ENCODE measurements at regions not wholly inside any gene's neighbourhood (a gene's known extent, or its start where the extent isn't known, plus 50 kb on each side); places are given as distances from the start of the nearest gene placed in this dataset.
"Not testable (repeated sequence)": the region's sequence is repeated elsewhere in the genome, so short reads cannot be mapped to it uniquely, and the experiment has no call there.

DNA sequence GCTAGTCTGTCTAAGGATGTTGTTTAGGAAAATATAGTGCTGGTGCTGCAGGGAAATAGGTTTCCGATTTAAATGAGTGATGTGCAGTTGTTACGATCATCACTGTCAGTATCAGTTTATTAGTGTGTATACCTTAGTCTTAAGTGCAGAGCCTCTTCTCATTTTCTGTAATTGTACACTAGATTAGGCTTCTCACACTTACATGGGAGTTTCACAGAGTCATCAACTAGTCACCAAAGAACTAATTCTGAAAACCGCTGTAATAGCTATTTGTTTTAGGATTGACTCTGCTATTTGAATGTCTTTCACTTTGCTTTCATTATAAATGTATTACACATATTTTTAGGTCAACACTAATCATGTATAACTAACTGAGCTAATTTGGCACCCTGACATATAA is 99.8 kb upstream of the ZEB2 start:
- no peaks in the 10 kb centered on the region for H3K27me3 ChIP-seq (replicated peaks in 2 of 5; ENCODE audit: control insufficient read depth in 4 of 5, insufficient read depth in 5 of 5, low read length in 4 of 5)
- WGBS (ENCODE audit: insufficient coverage): no CpG with 5 or more reads among the region's 3 CpGs
- H3K9me3 ChIP-seq (ENCODE audit: control extremely low read depth in 1 of 5, control insufficient read depth in 4 of 5, insufficient read depth in 2 of 5, low read depth in 1 of 5, low read length in 4 of 5): peaks cover 0 to 9% (median 2%) of the 10 kb centered on the region in 5 experiments
- no peaks in the 10 kb centered on the region for H3K4me1 ChIP-seq (ENCODE audit: control extremely low read depth in 1 of 4, control insufficient read depth in 4 of 4, insufficient read depth in 4 of 4, low read length in 3 of 4)
- ChIA-PET CTCF (interaction anchor here (0.9 to 1.8 kb wide), 2 partner anchors 15 to 20 kb away, joined by 3 to 4 read pairs; no protein-coding TSS in a partner anchor), POLR2A (no interaction called here)
- no peaks in the 10 kb centered on the region for H3K36me3 ChIP-seq (ENCODE audit: control insufficient read depth in 4 of 4, insufficient read depth in 4 of 4, low read length in 3 of 4)
- no peak for DNase-seq
- no peak overlapping the region for H3K27ac ChIP-seq (ENCODE audit: insufficient read depth in 1 of 2, low read depth in 1 of 2, low read length in 2 of 2, poor library complexity in 1 of 2, severe bottlenecking in 2 of 2)
- no peak overlapping the region for H3K4me3 ChIP-seq (ENCODE audit: control insufficient read depth in 1 of 7, extremely low read depth in 1 of 7, insufficient read depth in 4 of 7, low read depth in 2 of 7, low read length in 6 of 7)

DNA sequence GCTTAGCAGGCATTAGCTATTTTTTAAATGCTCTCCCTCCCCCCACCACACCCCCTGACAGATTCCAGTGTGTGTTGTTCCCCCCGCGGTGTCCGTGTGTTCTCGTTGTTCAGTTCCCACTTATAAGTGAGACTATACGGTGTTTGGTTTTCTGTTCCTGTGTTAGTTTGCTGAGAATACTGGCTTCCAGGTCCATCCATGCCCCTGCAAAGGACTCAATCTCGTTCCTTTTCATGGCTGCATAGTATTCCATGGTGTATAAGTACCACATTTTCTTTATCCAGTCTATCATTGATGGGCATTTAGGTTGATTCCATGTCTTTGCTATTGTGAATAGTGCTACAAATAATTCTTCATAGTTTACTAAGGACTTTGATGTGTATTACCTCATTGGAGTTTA is 97.3 kb upstream of the ZEB2 start:
- POLR2A ChIA-PET; H3K4me3 ChIP-seq (ENCODE audit: control insufficient read depth in 1 of 7, extremely low read depth in 1 of 7, insufficient read depth in 4 of 7, low read depth in 2 of 7, low read length in 6 of 7); H3K36me3 ChIP-seq (ENCODE audit: control insufficient read depth in 4 of 4, insufficient read depth in 4 of 4, low read length in 3 of 4); DNase-seq; H3K9me3 ChIP-seq (ENCODE audit: control extremely low read depth in 1 of 5, control insufficient read depth in 4 of 5, insufficient read depth in 2 of 5, low read depth in 1 of 5, low read length in 4 of 5); CTCF ChIA-PET; H3K27ac ChIP-seq (ENCODE audit: insufficient read depth in 1 of 2, low read depth in 1 of 2, low read length in 2 of 2, poor library complexity in 1 of 2, severe bottlenecking in 2 of 2); H3K4me1 ChIP-seq (ENCODE audit: control extremely low read depth in 1 of 4, control insufficient read depth in 4 of 4, insufficient read depth in 4 of 4, low read length in 3 of 4); H3K27me3 ChIP-seq (replicated peaks in 2 of 5; ENCODE audit: control insufficient read depth in 4 of 5, insufficient read depth in 5 of 5, low read length in 4 of 5): not testable (repeated sequence)
- WGBS (ENCODE audit: insufficient coverage): 100% methylated on average over 2 of the region's 6 CpGs

GRCh38 chr2:144615866-144616565 is 96.1 kb upstream of the ZEB2 start:
- POLR2A ChIA-PET: no interaction called here
- Histone ChIP-seq H3K27me3 (replicated peaks in 2 of 5; ENCODE audit: control insufficient read depth in 4 of 5, insufficient read depth in 5 of 5, low read length in 4 of 5) (no peaks in the 10 kb centered on the region), H3K4me3 (ENCODE audit: control insufficient read depth in 1 of 7, extremely low read depth in 1 of 7, insufficient read depth in 4 of 7, low read depth in 2 of 7, low read length in 6 of 7) (no peak overlapping the region), H3K9me3 (ENCODE audit: control extremely low read depth in 1 of 5, control insufficient read depth in 4 of 5, insufficient read depth in 2 of 5, low read depth in 1 of 5, low read length in 4 of 5) (peaks cover 0 to 2% (median 0%) of the 10 kb centered on the region in 5 experiments), H3K4me1 (ENCODE audit: control extremely low read depth in 1 of 4, control insufficient read depth in 4 of 4, insufficient read depth in 4 of 4, low read length in 3 of 4) (no peaks in the 10 kb centered on the region), H3K36me3 (ENCODE audit: control insufficient read depth in 4 of 4, insufficient read depth in 4 of 4, low read length in 3 of 4) (no peaks in the 10 kb centered on the region), H3K27ac (ENCODE audit: insufficient read depth in 1 of 2, low read depth in 1 of 2, low read length in 2 of 2, poor library complexity in 1 of 2, severe bottlenecking in 2 of 2) (no peak overlapping the region)
- WGBS (ENCODE audit: insufficient coverage): 30% methylated on average over 2 of the region's 5 CpGs
- peak in 2 of 3 donors; percentile 9 to 17 for DNase-seq
- CTCF ChIA-PET: no interaction called here

- ChIA-PET POLR2A (no interaction called here), CTCF (interaction anchor here (1.3 to 1.8 kb wide), 2 partner anchors 27 to 38 kb away, joined by 3 to 6 read pairs; no protein-coding TSS in a partner anchor)
- Histone ChIP-seq H3K27me3 (replicated peaks in 2 of 5; ENCODE audit: control insufficient read depth in 4 of 5, insufficient read depth in 5 of 5, low read length in 4 of 5) (no peaks in the 10 kb centered on the region), H3K9me3 (ENCODE audit: control extremely low read depth in 1 of 5, control insufficient read depth in 4 of 5, insufficient read depth in 2 of 5, low read depth in 1 of 5, low read length in 4 of 5) (no peaks in the 10 kb centered on the region), H3K36me3 (ENCODE audit: control insufficient read depth in 4 of 4, insufficient read depth in 4 of 4, low read length in 3 of 4) (no peaks in the 10 kb centered on the region), H3K27ac (ENCODE audit: insufficient read depth in 1 of 2, low read depth in 1 of 2, low read length in 2 of 2, poor library complexity in 1 of 2, severe bottlenecking in 2 of 2) (no peak overlapping the region), H3K4me3 (ENCODE audit: control insufficient read depth in 1 of 7, extremely low read depth in 1 of 7, insufficient read depth in 4 of 7, low read depth in 2 of 7, low read length in 6 of 7) (no peak overlapping the region), H3K4me1 (ENCODE audit: control extremely low read depth in 1 of 4, control insufficient read depth in 4 of 4, insufficient read depth in 4 of 4, low read length in 3 of 4) (peaks cover 0 to 20% (median 4%) of the 10 kb centered on the region in 4 experiments)
- DNase-seq: peak in 2 of 3 donors; percentile 57 to 60
- WGBS (ENCODE audit: insufficient coverage): 20% methylated on average over 1 of the region's 7 CpGs
These were observed 88.1 kb upstream of the ZEB2 start for GRCh38 chr2:144607891-144608521.

DNA sequence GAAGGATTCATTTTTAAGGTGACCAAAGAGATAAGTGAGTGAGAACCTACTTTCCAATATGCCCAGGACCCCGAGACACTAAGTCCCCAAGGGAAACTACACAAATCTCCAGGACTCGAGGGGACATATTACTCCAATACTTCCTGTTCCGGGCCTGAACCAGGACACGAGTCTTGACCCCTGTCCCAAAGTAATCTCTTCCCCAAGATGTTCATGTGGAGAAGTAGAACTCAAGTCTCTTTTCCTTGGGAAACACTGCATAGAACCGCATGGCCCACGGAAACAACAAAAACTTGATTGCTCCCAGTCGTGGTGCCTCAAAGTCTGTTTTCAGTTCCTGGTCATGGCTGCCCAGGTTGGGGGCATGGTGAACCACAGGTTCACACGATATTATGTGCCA is 87.2 kb upstream of the ZEB2 start:
- ChIA-PET POLR2A (no interaction called here), CTCF (interaction anchor here (1.3 kb wide), 1 partner anchor 26 kb away, joined by 3 read pairs; no protein-coding TSS in a partner anchor)
- Histone ChIP-seq H3K27ac (ENCODE audit: insufficient read depth in 1 of 2, low read depth in 1 of 2, low read length in 2 of 2, poor library complexity in 1 of 2, severe bottlenecking in 2 of 2) (no peak overlapping the region), H3K4me3 (ENCODE audit: control insufficient read depth in 1 of 7, extremely low read depth in 1 of 7, insufficient read depth in 4 of 7, low read depth in 2 of 7, low read length in 6 of 7) (no peak overlapping the region), H3K9me3 (ENCODE audit: control extremely low read depth in 1 of 5, control insufficient read depth in 4 of 5, insufficient read depth in 2 of 5, low read depth in 1 of 5, low read length in 4 of 5) (no peaks in the 10 kb centered on the region), H3K36me3 (ENCODE audit: control insufficient read depth in 4 of 4, insufficient read depth in 4 of 4, low read length in 3 of 4) (no peaks in the 10 kb centered on the region), H3K4me1 (ENCODE audit: control extremely low read depth in 1 of 4, control insufficient read depth in 4 of 4, insufficient read depth in 4 of 4, low read length in 3 of 4) (peaks cover 0 to 20% (median 4%) of the 10 kb centered on the region in 4 experiments), H3K27me3 (replicated peaks in 2 of 5; ENCODE audit: control insufficient read depth in 4 of 5, insufficient read depth in 5 of 5, low read length in 4 of 5) (no peaks in the 10 kb centered on the region)
- no peak for DNase-seq
- WGBS (ENCODE audit: insufficient coverage): 90% methylated on average over 3 of the region's 8 CpGs

- Histone ChIP-seq H3K9me3 (ENCODE audit: control extremely low read depth in 1 of 5, control insufficient read depth in 4 of 5, insufficient read depth in 2 of 5, low read depth in 1 of 5, low read length in 4 of 5) (no peaks in the 10 kb centered on the region), H3K4me3 (ENCODE audit: control insufficient read depth in 1 of 7, extremely low read depth in 1 of 7, insufficient read depth in 4 of 7, low read depth in 2 of 7, low read length in 6 of 7) (no peak overlapping the region), H3K4me1 (ENCODE audit: control extremely low read depth in 1 of 4, control insufficient read depth in 4 of 4, insufficient read depth in 4 of 4, low read length in 3 of 4) (peaks cover 0 to 20% (median 4%) of the 10 kb centered on the region in 4 experiments), H3K27me3 (replicated peaks in 2 of 5; ENCODE audit: control insufficient read depth in 4 of 5, insufficient read depth in 5 of 5, low read length in 4 of 5) (no peaks in the 10 kb centered on the region), H3K27ac (ENCODE audit: insufficient read depth in 1 of 2, low read depth in 1 of 2, low read length in 2 of 2, poor library complexity in 1 of 2, severe bottlenecking in 2 of 2) (no peak overlapping the region), H3K36me3 (ENCODE audit: control insufficient read depth in 4 of 4, insufficient read depth in 4 of 4, low read length in 3 of 4) (no peaks in the 10 kb centered on the region)
- peak in 1 of 3 donors; percentile 12 for DNase-seq
- POLR2A ChIA-PET: no interaction called here
- CTCF ChIA-PET: interaction anchor here (1.3 kb wide), 1 partner anchor 26 kb away, joined by 3 read pairs; no protein-coding TSS in a partner anchor
- WGBS (ENCODE audit: insufficient coverage): no CpG with 5 or more reads among the region's 1 CpG
These were observed 86.7 kb upstream of the ZEB2 start for GRCh38 chr2:144606466-144607095.

All from common myeloid progenitor, CD34-positive (primary cell).